ENCODE measurements at regions not wholly inside any gene's neighbourhood (a gene's known extent, or its start where the extent isn't known, plus 50 kb on each side); places are given as distances from the start of the nearest gene placed in this dataset.

GRCh38 chr9:89885156-89885555, 280.3 kb downstream of the GADD45G start:
- H3K36me3 Mint-ChIP-seq (ENCODE audit: low read depth): no peaks in the 10 kb centered on the region
- ATAC-seq (no peak), DNase-seq (no peak)
- H3K4me3 Mint-ChIP-seq: no peak overlapping the region
- H3K27ac Mint-ChIP-seq: no peak overlapping the region
- H3K4me1 Mint-ChIP-seq: no peaks in the 10 kb centered on the region
- no peaks in the 10 kb centered on the region for H3K27me3 Mint-ChIP-seq
- no peaks in the 10 kb centered on the region for H3K9me3 Mint-ChIP-seq

- H3K9me3 Mint-ChIP-seq: no peaks in the 10 kb centered on the region
- DNase-seq (no peak), ATAC-seq (no peak)
- no peak overlapping the region for H3K4me3 Mint-ChIP-seq
- no peaks in the 10 kb centered on the region for H3K27me3 Mint-ChIP-seq
- no peaks in the 10 kb centered on the region for H3K36me3 Mint-ChIP-seq (ENCODE audit: low read depth)
- no peaks in the 10 kb centered on the region for H3K4me1 Mint-ChIP-seq
- H3K27ac Mint-ChIP-seq: no peak overlapping the region
Observed at GRCh38 chr9:89886281-89886700, 281.5 kb downstream of the GADD45G start.

- Mint-ChIP-seq H3K36me3 (ENCODE audit: low read depth) (no peaks in the 10 kb centered on the region), H3K27me3 (no peaks in the 10 kb centered on the region), H3K9me3 (no peaks in the 10 kb centered on the region), H3K4me1 (no peaks in the 10 kb centered on the region), H3K27ac (no peak overlapping the region), H3K4me3 (no peak overlapping the region)
- DNase-seq: no peak
- ATAC-seq: no peak
Observed at GRCh38 chr9:89887286-89887685, 282.5 kb downstream of the GADD45G start.

- Mint-ChIP-seq H3K36me3 (ENCODE audit: low read depth) (no peaks in the 10 kb centered on the region), H3K27ac (no peak overlapping the region), H3K27me3 (no peaks in the 10 kb centered on the region), H3K4me3 (no peak overlapping the region), H3K9me3 (no peaks in the 10 kb centered on the region), H3K4me1 (no peaks in the 10 kb centered on the region)
- no peak for DNase-seq
- ATAC-seq: no peak
Observed at GRCh38 chr9:89888233-89888632, 283.4 kb downstream of the GADD45G start.

- no peaks in the 10 kb centered on the region for H3K9me3 Mint-ChIP-seq
- no peaks in the 10 kb centered on the region for H3K27me3 Mint-ChIP-seq
- no peaks in the 10 kb centered on the region for H3K4me1 Mint-ChIP-seq
- H3K27ac Mint-ChIP-seq: no peak overlapping the region
- no peak overlapping the region for H3K4me3 Mint-ChIP-seq
- DNase-seq (no peak), ATAC-seq (no peak)
- no peaks in the 10 kb centered on the region for H3K36me3 Mint-ChIP-seq (ENCODE audit: low read depth)
Observed at GRCh38 chr9:89888677-89889076, 283.9 kb downstream of the GADD45G start.

GRCh38 chr9:89889865-89890264, 285.1 kb downstream of the GADD45G start:
- H3K4me1 Mint-ChIP-seq: no peaks in the 10 kb centered on the region
- no peaks in the 10 kb centered on the region for H3K9me3 Mint-ChIP-seq
- ATAC-seq (no peak), DNase-seq (no peak)
- H3K4me3 Mint-ChIP-seq: no peak overlapping the region
- no peaks in the 10 kb centered on the region for H3K27me3 Mint-ChIP-seq
- no peaks in the 10 kb centered on the region for H3K36me3 Mint-ChIP-seq (ENCODE audit: low read depth)
- no peak overlapping the region for H3K27ac Mint-ChIP-seq

- no peak for ATAC-seq
- H3K27ac Mint-ChIP-seq: no peak overlapping the region
Observed at GRCh38 chr9:89890326-89890980, 285.6 kb downstream of the GADD45G start.

GRCh38 chr9:89891221-89891590, 286.4 kb downstream of the GADD45G start:
- Mint-ChIP-seq H3K9me3 (no peaks in the 10 kb centered on the region), H3K27me3 (no peaks in the 10 kb centered on the region), H3K27ac (no peak overlapping the region), H3K4me1 (no peaks in the 10 kb centered on the region), H3K4me3 (no peak overlapping the region), H3K36me3 (ENCODE audit: low read depth) (no peaks in the 10 kb centered on the region)
- ATAC-seq (no peak), DNase-seq (no peak)

More at GRCh38 chr9:89890326-89890980, 285.6 kb downstream of the GADD45G start:
- no peaks in the 10 kb centered on the region for H3K4me1 Mint-ChIP-seq
- no peak overlapping the region for H3K4me3 Mint-ChIP-seq
- H3K9me3 Mint-ChIP-seq: no peaks in the 10 kb centered on the region
- DNase-seq: no peak
- H3K27me3 Mint-ChIP-seq: no peaks in the 10 kb centered on the region
- H3K36me3 Mint-ChIP-seq (ENCODE audit: low read depth): no peaks in the 10 kb centered on the region

- no peaks in the 10 kb centered on the region for H3K27me3 Mint-ChIP-seq
- no peak for ATAC-seq
Observed at GRCh38 chr9:89891591-89892304, 286.9 kb downstream of the GADD45G start.

GRCh38 chr9:89892920-89893319, 288.1 kb downstream of the GADD45G start:
- no peak for DNase-seq

More at GRCh38 chr9:89891591-89892304, 286.9 kb downstream of the GADD45G start:
- no peak overlapping the region for H3K27ac Mint-ChIP-seq
- DNase-seq: no peak
- no peaks in the 10 kb centered on the region for H3K9me3 Mint-ChIP-seq
- H3K4me3 Mint-ChIP-seq: no peak overlapping the region
- H3K4me1 Mint-ChIP-seq: no peaks in the 10 kb centered on the region
- H3K36me3 Mint-ChIP-seq (ENCODE audit: low read depth): no peaks in the 10 kb centered on the region

GRCh38 chr9:89893886-89894285, 289.1 kb downstream of the GADD45G start:
- DNase-seq (no peak), ATAC-seq (no peak)
- no peak overlapping the region for H3K27ac Mint-ChIP-seq
- H3K4me3 Mint-ChIP-seq: no peak overlapping the region
- H3K27me3 Mint-ChIP-seq: peaks cover 3% of the 10 kb centered on the region
- no peaks in the 10 kb centered on the region for H3K36me3 Mint-ChIP-seq (ENCODE audit: low read depth)
- no peaks in the 10 kb centered on the region for H3K4me1 Mint-ChIP-seq
- no peaks in the 10 kb centered on the region for H3K9me3 Mint-ChIP-seq

More at GRCh38 chr9:89892920-89893319, 288.1 kb downstream of the GADD45G start:
- H3K27ac Mint-ChIP-seq: no peak overlapping the region
- H3K4me3 Mint-ChIP-seq: no peak overlapping the region
- H3K9me3 Mint-ChIP-seq: no peaks in the 10 kb centered on the region
- ATAC-seq: no peak
- no peaks in the 10 kb centered on the region for H3K4me1 Mint-ChIP-seq
- H3K36me3 Mint-ChIP-seq (ENCODE audit: low read depth): no peaks in the 10 kb centered on the region
- H3K27me3 Mint-ChIP-seq: no peaks in the 10 kb centered on the region

- DNase-seq (no peak), ATAC-seq (no peak)
- Mint-ChIP-seq H3K9me3 (no peaks in the 10 kb centered on the region), H3K4me3 (no peak overlapping the region), H3K4me1 (no peaks in the 10 kb centered on the region), H3K27ac (no peak overlapping the region), H3K36me3 (ENCODE audit: low read depth) (no peaks in the 10 kb centered on the region), H3K27me3 (peaks cover 14% of the 10 kb centered on the region)
Observed at GRCh38 chr9:89896806-89897340, 292.1 kb downstream of the GADD45G start.

GRCh38 chr9:89899573-89899972, 294.8 kb downstream of the GADD45G start:
- Mint-ChIP-seq H3K9me3 (no peaks in the 10 kb centered on the region), H3K4me1 (no peaks in the 10 kb centered on the region), H3K36me3 (ENCODE audit: low read depth) (no peaks in the 10 kb centered on the region), H3K27ac (no peak overlapping the region), H3K4me3 (no peak overlapping the region), H3K27me3 (peaks cover 27% of the 10 kb centered on the region)
- no peak for DNase-seq
- ATAC-seq: no peak

- DNase-seq: no peak
- H3K4me3 Mint-ChIP-seq: no peak overlapping the region
- H3K27me3 Mint-ChIP-seq: peaks cover 27% of the 10 kb centered on the region
- no peak overlapping the region for H3K27ac Mint-ChIP-seq
- ATAC-seq: no peak
- no peaks in the 10 kb centered on the region for H3K4me1 Mint-ChIP-seq
- H3K36me3 Mint-ChIP-seq (ENCODE audit: low read depth): no peaks in the 10 kb centered on the region
- no peaks in the 10 kb centered on the region for H3K9me3 Mint-ChIP-seq
Observed at GRCh38 chr9:89901920-89902319, 297.1 kb downstream of the GADD45G start.

GRCh38 chr9:89902450-89903140, 297.8 kb downstream of the GADD45G start:
- Mint-ChIP-seq H3K27ac (no peak overlapping the region), H3K27me3 (peaks cover 27% of the 10 kb centered on the region), H3K36me3 (ENCODE audit: low read depth) (no peaks in the 10 kb centered on the region), H3K9me3 (no peaks in the 10 kb centered on the region), H3K4me1 (peaks cover 3% of the 10 kb centered on the region), H3K4me3 (no peak overlapping the region)
- no peak for ATAC-seq
- DNase-seq: no peak

Data from activated naive CD8-positive, alpha-beta T cell treated with anti-CD3 and anti-CD28 coated beads, Interleukin-2, amount 50 U/mL, for 24 hours (primary cell).